Endothelial cell of umbilical vein (primary cell): ENCODE measurements at regions not wholly inside any gene's neighbourhood (a gene's known extent, or its start where the extent isn't known, plus 50 kb on each side); places are given as distances from the start of the nearest gene placed in this dataset.

Source experiments
- BruUV-seq: library from RNA; stranded (reverse); fragments of 400-500 nt; replicated peaks from 2 replicates; lab custom pipeline; 2021; lab: Mats Ljungman, UMichigan
- CTCF ChIA-PET: fragments of 300-600, 350-600 bp; sonication (Branson Sonifier 250); formaldehyde crosslinking; loops from one replicate; lab custom pipeline; 2021; ENCODE audit warnings: antibody characterized with exemption, inconsistent platforms; lab: Charles Lee
- POLR2A ChIA-PET: fragments of 300-600, 350-600 bp; sonication (Branson Sonifier 250); formaldehyde crosslinking; loops from one replicate; lab custom pipeline; 2021; ENCODE audit warnings: antibody characterized with exemption, inconsistent platforms; lab: Charles Lee
- DNase-seq: peaks from one replicate; pipeline ENCODE4 v3.0.0-alpha.2; 2011; ENCODE audit warnings: low read depth, low spot score
- FAIRE-seq: peaks from 2 replicates; lab custom pipeline; 2011; peaks lifted over from hg19 to GRCh38; lab: Jason Lieb, UNC
- H2AFZ ChIP-seq: 2 replicates; pipeline ENCODE4 v1.6.0; 2012; ENCODE audit warnings: low read depth, low read length, control low read depth, inconsistent platforms
- H3K27ac ChIP-seq: 2 replicates; pipeline ENCODE4 v1.5.1; 2011; ENCODE audit warnings: low read depth, mild to moderate bottlenecking, control low read depth, low read length, moderate library complexity; ENCODE audit not compliant: insufficient read depth
- H3K27me3 ChIP-seq, 2 experiments: 2 replicates each; pipeline versions ENCODE4 v1.6.0 to v1.6.1; 2011; ENCODE audit warnings: low read length in 2 of 2, mixed read lengths in 1 of 2; ENCODE audit not compliant: control insufficient read depth in 2 of 2, insufficient read depth in 2 of 2
- H3K36me3 ChIP-seq, 2 experiments: 2 replicates in 1 of 2; 3 replicates in 1 of 2; pipeline ENCODE4 v1.5.1; 2011; ENCODE audit warnings: low read length in 2 of 2, mild to moderate bottlenecking in 1 of 2, moderate library complexity in 1 of 2; ENCODE audit not compliant: control insufficient read depth in 2 of 2, insufficient read depth in 2 of 2; ENCODE audit errors: extremely low read depth in 1 of 2
- H3K4me1 ChIP-seq: 3 replicates; pipeline ENCODE4 v1.5.1; 2011; ENCODE audit warnings: mild to moderate bottlenecking, low read length; ENCODE audit not compliant: control insufficient read depth, insufficient read depth; ENCODE audit errors: extremely low read depth
- H3K4me2 ChIP-seq: 2 replicates; pipeline ENCODE4 v1.6.1; 2011; ENCODE audit warnings: low read length, control low read depth, mixed read lengths; ENCODE audit not compliant: insufficient read depth
- H3K4me3 ChIP-seq, 3 experiments: fragments of 200-600 bp in 1 of 3; sonication (generic), shearing (Covaris generic) in 1 of 3; replicated peaks in 1 of 3; 2 replicates each; pipeline ENCODE4 v1.5.1; 2011 to 2016; ENCODE audit warnings: control low read depth in 3 of 3, low read length in 3 of 3, mild to moderate bottlenecking in 2 of 3, inconsistent platforms in 1 of 3, low read depth in 1 of 3, moderate library complexity in 1 of 3; ENCODE audit not compliant: insufficient read depth in 1 of 3
- H3K79me2 ChIP-seq: 2 replicates; pipeline ENCODE4 v1.6.0; 2012; ENCODE audit warnings: low read length, inconsistent platforms; ENCODE audit not compliant: control insufficient read depth, insufficient read depth
- H3K9ac ChIP-seq: replicated peaks from 2 replicates; pipeline ENCODE3; 2011; ENCODE audit warnings: low read length, control low read depth; ENCODE audit not compliant: insufficient read depth; ENCODE audit errors: extremely low read depth
- H3K9me1 ChIP-seq: replicated peaks from 3 replicates; pipeline ENCODE4 v1.6.0; 2011; ENCODE audit warnings: mild to moderate bottlenecking, low read length; ENCODE audit not compliant: control insufficient read depth, insufficient read depth; ENCODE audit errors: extremely low read depth
- H3K9me3 ChIP-seq: replicated peaks from 2 replicates; pipeline ENCODE4 v1.5.1; 2012; ENCODE audit warnings: low read length, inconsistent platforms; ENCODE audit not compliant: control insufficient read depth, insufficient read depth
- H4K20me1 ChIP-seq: replicated peaks from 2 replicates; pipeline ENCODE3; 2011; ENCODE audit warnings: mild to moderate bottlenecking, low read length; ENCODE audit not compliant: control insufficient read depth, insufficient read depth; ENCODE audit errors: extremely low read depth
- CTCF ChIP-seq, 2 donors: IDR thresholded peaks; 1 replicate in 1 of 2; 2 replicates in 1 of 2; pipeline ENCODE4 v1.5.1; 2011; ENCODE audit warnings: low read length in 2 of 2, mild to moderate bottlenecking in 2 of 2, moderate library complexity in 2 of 2, control low read depth in 1 of 2, inconsistent platforms in 1 of 2, low read depth in 1 of 2; ENCODE audit not compliant: insufficient read depth in 1 of 2; ENCODE audit errors: extremely low read depth in 1 of 2
- EZH2 ChIP-seq: IDR thresholded peaks from 2 replicates; pipeline ENCODE4 v1.6.1; 2012; ENCODE audit warnings: borderline replicate concordance, low read depth, mild to moderate bottlenecking, moderate library complexity, low read length, inconsistent platforms; ENCODE audit not compliant: severe bottlenecking
- FOS ChIP-seq: IDR thresholded peaks from 2 replicates; pipeline ENCODE4 v1.6.1; 2011; ENCODE audit warnings: mild to moderate bottlenecking, low read length, moderate library complexity, borderline replicate concordance; ENCODE audit not compliant: insufficient read depth
- GATA2 ChIP-seq: IDR thresholded peaks from 2 replicates; pipeline ENCODE4 v1.7.0; 2011; ENCODE audit warnings: low read depth, mild to moderate bottlenecking, moderate library complexity, mixed read lengths, low read length; ENCODE audit not compliant: insufficient read length, insufficient read depth
- JUN ChIP-seq: IDR thresholded peaks from 2 replicates; pipeline ENCODE4 v1.6.1; 2011; ENCODE audit warnings: borderline replicate concordance, low read depth; ENCODE audit not compliant: insufficient read length, insufficient read depth
- MAX ChIP-seq: IDR thresholded peaks from 2 replicates; pipeline ENCODE4 v1.6.1; 2011; ENCODE audit not compliant: insufficient read depth, insufficient read length
- MYC ChIP-seq: IDR thresholded peaks from one replicate; pipeline ENCODE4 v1.6.1; 2011; ENCODE audit warnings: mild to moderate bottlenecking, low read depth, low read length
- POLR2A ChIP-seq: IDR thresholded peaks from 2 replicates; pipeline ENCODE4 v1.6.1; 2012; ENCODE audit warnings: low read depth, mild to moderate bottlenecking, control low read depth, low read length
- POLR2AphosphoS5 ChIP-seq: IDR thresholded peaks from 2 replicates; pipeline ENCODE4 v1.6.1; 2012; ENCODE audit warnings: low read depth, mild to moderate bottlenecking, control low read depth, low read length, moderate library complexity; ENCODE audit not compliant: insufficient read depth
- dilution Hi-C: fragments of 300-500 bp; cut with MboI; formaldehyde crosslinking; loops from one replicate; pipeline ENCODE4 v1.15.0; 2019; ENCODE audit warnings: low sequenced_read_pairs; ENCODE audit not compliant: extremely low pct_ligation_motif_present
- intact Hi-C: fragments of 100-400 bp; cut with micrococcal nuclease; formaldehyde crosslinking; loops from one replicate; pipeline ENCODE4 v1.10.0; 2022

GRCh38 chr5:57696825-57697570 lies 214.4 kb upstream of the ACTBL2 start:
- dilution Hi-C loops (no loop called here), intact Hi-C loops (loop anchor here (5.0 kb wide), 1 partner anchor 260 kb away; no protein-coding TSS in a partner anchor)
- H3K9me1 ChIP-seq, result no peaks in the 10 kb centered on the region
- H3K27ac ChIP-seq, result no peak overlapping the region
- DNase-seq, result peak; percentile 41
- BruUV-seq, result no TSS peak
- POLR2A ChIA-PET, result no interaction called here
- CTCF ChIA-PET, result interaction anchor here (0.9 to 1.3 kb wide), 2 partner anchors 47 to 82 kb away, joined by 3 to 6 read pairs; no protein-coding TSS in a partner anchor
- no peak for FAIRE-seq
- H3K36me3 ChIP-seq, result no peaks in the 10 kb centered on the region
- no peak overlapping the region for H3K4me2 ChIP-seq
- H3K4me3 ChIP-seq, result no peak overlapping the region
- no peak overlapping the region for H2AFZ ChIP-seq
- H3K79me2 ChIP-seq, result no peaks in the 10 kb centered on the region
- H4K20me1 ChIP-seq, result no peaks in the 10 kb centered on the region
- no peak overlapping the region for H3K9ac ChIP-seq
- no peaks in the 10 kb centered on the region for H3K27me3 ChIP-seq
- no peak for TF ChIP-seq MYC
- TF ChIP-seq GATA2, result no peak
- TF ChIP-seq POLR2AphosphoS5, result no peak
- no peak for TF ChIP-seq MAX
- TF ChIP-seq FOS, result no peak
- TF ChIP-seq CTCF (IDR thresholded peaks at IDR 0.05; ENCODE audit: extremely low read depth in 1 of 2, insufficient read depth in 1 of 2, low read depth in 1 of 2, low read length in 2 of 2), result no peak
- TF ChIP-seq JUN, result no peak
- TF ChIP-seq EZH2, result no peak
- TF ChIP-seq POLR2A, result no peak
- H3K4me1 ChIP-seq, result peaks cover 43% of the 10 kb centered on the region
- no peaks in the 10 kb centered on the region for H3K9me3 ChIP-seq
